H9 (cell line): ENCODE measurements at regions not wholly inside any gene's neighbourhood (a gene's known extent, or its start where the extent isn't known, plus 50 kb on each side); places are given as distances from the start of the nearest gene placed in this dataset.

ENCODE experiments used
- DNase-seq: peaks from one replicate; pipeline ENCODE4 v3.0.0-alpha.2; 2017
- H2AFZ ChIP-seq: one replicate; pipeline ENCODE4 v1.6.1; 2013; ENCODE audit warnings: mild to moderate bottlenecking, low read length, control low read depth, moderate library complexity
- H2AK5ac ChIP-seq: 2 replicates; pipeline ENCODE4 v1.6.1; 2013; ENCODE audit warnings: low read length, control low read depth, mixed read lengths; ENCODE audit not compliant: insufficient read length
- H2BK120ac ChIP-seq: one replicate; pipeline ENCODE4 v1.6.1; 2013; ENCODE audit warnings: low read depth, mild to moderate bottlenecking, low read length, control low read depth, inconsistent platforms; ENCODE audit not compliant: poor library complexity, severe bottlenecking
- H2BK12ac ChIP-seq: 2 replicates; pipeline ENCODE4 v1.6.1; 2013; ENCODE audit warnings: low read length, control low read depth, mixed read lengths, low read depth; ENCODE audit not compliant: insufficient read length
- H2BK15ac ChIP-seq: 2 replicates; pipeline ENCODE4 v1.6.1; 2013; ENCODE audit warnings: low read depth, low read length, control low read depth
- H2BK20ac ChIP-seq: one replicate; pipeline ENCODE4 v1.6.1; 2013; ENCODE audit warnings: low read depth, mild to moderate bottlenecking, low read length, control low read depth, inconsistent platforms; ENCODE audit not compliant: poor library complexity, severe bottlenecking
- H2BK5ac ChIP-seq: 2 replicates; pipeline ENCODE4 v1.6.1; 2013; ENCODE audit warnings: low read length, control low read depth, mixed read lengths; ENCODE audit not compliant: insufficient read length
- H3K14ac ChIP-seq: 2 replicates; pipeline ENCODE4 v1.6.1; 2013; ENCODE audit warnings: low read length, control low read depth; ENCODE audit not compliant: insufficient read depth
- H3K18ac ChIP-seq: 2 replicates; pipeline ENCODE4 v1.6.1; 2013; ENCODE audit warnings: low read depth, mild to moderate bottlenecking, mixed read lengths, low read length, control low read depth; ENCODE audit not compliant: insufficient read length
- H3K23ac ChIP-seq: 2 replicates; pipeline ENCODE4 v1.6.1; 2013; ENCODE audit warnings: low read length, control low read depth, mixed read lengths, low read depth; ENCODE audit not compliant: insufficient read length
- H3K23me2 ChIP-seq: 2 replicates; pipeline ENCODE4 v1.6.1; 2013; ENCODE audit warnings: low read depth, mild to moderate bottlenecking, mixed read lengths, low read length, control low read depth; ENCODE audit not compliant: insufficient read length, poor library complexity, severe bottlenecking
- H3K27ac ChIP-seq: 2 replicates; pipeline ENCODE4 v1.5.1; 2013; ENCODE audit warnings: low read length, control low read depth, mixed read lengths, low read depth; ENCODE audit not compliant: insufficient read length
- H3K27me3 ChIP-seq: 2 replicates; pipeline ENCODE4 v1.6.1; 2013; ENCODE audit warnings: low read length, control low read depth, inconsistent platforms; ENCODE audit not compliant: insufficient read depth
- H3K4ac ChIP-seq: 2 replicates; pipeline ENCODE4 v1.6.1; 2013; ENCODE audit warnings: low read depth, mild to moderate bottlenecking, control low read depth, inconsistent platforms, low read length, moderate library complexity
- H3K4me1 ChIP-seq: 2 replicates; pipeline ENCODE4 v1.6.1; 2013; ENCODE audit warnings: low read length, control low read depth, inconsistent platforms; ENCODE audit not compliant: insufficient read depth
- H3K4me2 ChIP-seq: 2 replicates; pipeline ENCODE4 v1.6.1; 2013; ENCODE audit warnings: low read length, control low read depth, mixed read lengths; ENCODE audit not compliant: insufficient read length, insufficient read depth
- H3K56ac ChIP-seq: 2 replicates; pipeline ENCODE4 v1.6.1; 2013; ENCODE audit warnings: low read depth, mild to moderate bottlenecking, mixed read lengths, low read length, control low read depth; ENCODE audit not compliant: insufficient read length
- H3K79me1 ChIP-seq: 2 replicates; pipeline ENCODE4 v1.6.1; 2013; ENCODE audit warnings: low read depth, mild to moderate bottlenecking, moderate library complexity, low read length, control low read depth, inconsistent platforms; ENCODE audit not compliant: insufficient read depth, poor library complexity, severe bottlenecking
- H3K79me2 ChIP-seq: 2 replicates; pipeline ENCODE4 v1.6.1; 2013; ENCODE audit warnings: low read length, control low read depth, inconsistent platforms; ENCODE audit not compliant: insufficient read depth
- H3K9ac ChIP-seq: 2 replicates; pipeline ENCODE4 v1.6.1; 2013; ENCODE audit warnings: low read length, control low read depth, mixed read lengths; ENCODE audit not compliant: insufficient read length; ENCODE audit errors: extremely low read depth
- H3K9me3 ChIP-seq: one replicate; pipeline ENCODE4 v1.6.1; 2013; ENCODE audit warnings: low read depth, low read length, inconsistent platforms; ENCODE audit not compliant: control insufficient read depth
- H3T11ph ChIP-seq: one replicate; pipeline ENCODE4 v1.6.1; 2013; ENCODE audit warnings: mild to moderate bottlenecking, low read length, control low read depth, inconsistent platforms
- H4K20me1 ChIP-seq: one replicate; pipeline ENCODE4 v1.6.1; 2013; ENCODE audit not compliant: control insufficient read depth, insufficient read length, insufficient read depth
- H4K5ac ChIP-seq: 2 replicates; pipeline ENCODE4 v1.6.1; 2013; ENCODE audit warnings: low read depth, mild to moderate bottlenecking, mixed read lengths, low read length, control low read depth; ENCODE audit not compliant: insufficient read length
- H4K8ac ChIP-seq: replicated peaks from 2 replicates; pipeline ENCODE4 v1.6.1; 2013; ENCODE audit warnings: low read length, control low read depth, mixed read lengths, low read depth; ENCODE audit not compliant: insufficient read length
- H4K91ac ChIP-seq: 2 replicates; pipeline ENCODE4 v1.6.1; 2013; ENCODE audit warnings: low read depth, mild to moderate bottlenecking, moderate library complexity, mixed read lengths, low read length, control low read depth; ENCODE audit not compliant: insufficient read length
- H3K27ac Mint-ChIP-seq, 3 experiments: 2 replicates in 2 of 3; 3 replicates in 1 of 3; pipeline ENCODE4 v1.8.0; 2020 to 2021; ENCODE audit warnings: mixed read lengths in 3 of 3, mild to moderate bottlenecking in 1 of 3, moderate library complexity in 1 of 3
- H3K27me3 Mint-ChIP-seq: 2 replicates; pipeline ENCODE4 v1.8.0; 2021; ENCODE audit warnings: low read depth, mild to moderate bottlenecking, moderate library complexity, mixed read lengths
- H3K36me3 Mint-ChIP-seq, 3 experiments: 2 replicates in 2 of 3; 3 replicates in 1 of 3; pipeline ENCODE4 v1.8.0; 2020 to 2021; ENCODE audit warnings: low read depth in 3 of 3, mixed read lengths in 3 of 3; ENCODE audit not compliant: insufficient read depth in 1 of 3
- H3K4me1 Mint-ChIP-seq, 2 experiments: 2 replicates each; pipeline ENCODE4 v1.8.0; 2020; ENCODE audit warnings: mixed read lengths in 2 of 2
- H3K4me3 Mint-ChIP-seq, 2 experiments: 2 replicates in 1 of 2; 3 replicates in 1 of 2; pipeline ENCODE4 v1.8.0; 2020 to 2021; ENCODE audit warnings: mild to moderate bottlenecking in 2 of 2, mixed read lengths in 2 of 2, moderate library complexity in 1 of 2
- H3K9me3 Mint-ChIP-seq, 2 experiments: 2 replicates in 1 of 2; 3 replicates in 1 of 2; pipeline ENCODE4 v1.8.0; 2020; ENCODE audit warnings: mild to moderate bottlenecking in 2 of 2, mixed read lengths in 2 of 2, moderate library complexity in 1 of 2
- CTCF ChIP-seq: fragments of 200-600 bp; sonication (generic); conservative IDR thresholded peaks from 3 replicates; pipeline ENCODE4 v1.8.0; 2021; ENCODE audit warnings: antibody characterized with exemption, mild to moderate bottlenecking
- WGBS: extraction: QIAGEN DNeasy Blood & Tissue Kit; methylation state at CpG from one replicate; pipeline ENCODE4 v1.1.7; 2013; ENCODE audit warnings: missing lambda C conversion rate, low lambda C conversion rate, mixed read lengths; ENCODE audit not compliant: insufficient read length; ENCODE audit errors: extremely low coverage; 5-methylcytosine and 5-hydroxymethylcytosine counted together

DNA sequence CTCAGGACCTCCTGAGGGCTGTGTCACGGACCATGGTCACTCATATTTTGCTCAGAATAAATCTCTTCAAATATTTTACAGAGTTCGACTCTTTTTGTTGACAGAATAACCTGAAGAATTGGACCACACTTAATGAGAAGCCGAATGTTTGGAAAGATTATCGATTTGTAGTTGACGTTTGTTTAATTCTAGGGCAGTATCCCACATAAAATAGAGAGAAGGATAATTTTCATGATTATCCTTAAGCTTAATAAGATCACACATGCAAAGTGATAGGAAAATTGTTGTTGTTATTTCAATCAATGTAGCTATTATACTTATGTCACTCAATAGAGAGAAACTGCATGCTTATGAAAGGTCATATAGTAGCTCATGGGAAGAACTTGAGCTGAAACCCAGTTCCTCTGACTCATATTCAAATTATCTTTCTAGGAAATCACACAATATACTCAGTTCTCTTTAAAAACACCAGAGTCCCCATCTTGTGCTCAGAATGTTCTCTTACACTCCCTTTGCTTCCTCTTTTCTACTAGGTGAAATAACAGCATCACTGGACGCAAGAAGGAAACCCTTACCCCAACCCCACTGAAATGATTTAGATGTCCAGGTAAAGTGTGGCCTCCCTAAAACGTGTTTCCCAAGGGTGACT, 982.1 kb downstream of the TSN start:
- Histone ChIP-seq H3K27ac (no peak overlapping the region), H4K8ac (no peak overlapping the region), H2BK20ac (no peak overlapping the region), H4K5ac (no peak overlapping the region), H3K79me1 (no peaks in the 10 kb centered on the region), H4K20me1 (no peaks in the 10 kb centered on the region), H3K4me1 (peaks cover 5% of the 10 kb centered on the region; the same call in 1 of the 2 replicates), H3K23ac (no peak overlapping the region), H3K14ac (no peak overlapping the region), H3K18ac (no peak overlapping the region), H3K4ac (no peak overlapping the region), H3T11ph (no peak overlapping the region), H3K4me2 (no peak overlapping the region), H3K27me3 (no peaks in the 10 kb centered on the region), H2BK15ac (no peak overlapping the region), H3K9me3 (no peaks in the 10 kb centered on the region), H3K79me2 (no peaks in the 10 kb centered on the region), H2AFZ (no peak overlapping the region), H3K56ac (no peak overlapping the region), H2AK5ac (no peak overlapping the region), H2BK12ac (no peak overlapping the region), H3K9ac (no peak overlapping the region), H3K23me2 (no peaks in the 10 kb centered on the region), H2BK5ac (no peak overlapping the region), H4K91ac (no peak overlapping the region), H2BK120ac (no peak overlapping the region)
- Mint-ChIP-seq H3K9me3 (peaks cover 0 to 5% of the 10 kb centered on the region in 2 experiments; a peak in 3 of 5 replicates), H3K36me3 (peaks cover 2 to 14% (median 4%) of the 10 kb centered on the region in 3 experiments; a peak in 6 of 7 replicates), H3K27ac (0 out of 7 replicates have a peak overlapping the region, but pooled peaks of 1 of the 3 experiments have one; percentile 12), H3K27me3 (no peaks in the 10 kb centered on the region), H3K4me1 (peaks cover 15 to 47% of the 10 kb centered on the region in 2 experiments), H3K4me3 (no peak overlapping the region)
- TF ChIP-seq CTCF = no peak
- WGBS = no CpG with 5 or more reads among the region's 7 CpGs
- DNase-seq = no peak
